ENCODE measurements at regions not wholly inside any gene's neighbourhood (a gene's known extent, or its start where the extent isn't known, plus 50 kb on each side); places are given as distances from the start of the nearest gene placed in this dataset.
A peak's percentile ranks its signal among the peaks of the same experiment; 100 is the strongest.

GRCh38 chr10:33950206-33950605 lies 615.7 kb upstream of the NRP1 start:
- Histone ChIP-seq H3K4me1 (ENCODE audit: control extremely low read depth in 1 of 4, control insufficient read depth in 4 of 4, insufficient read depth in 4 of 4, low read length in 3 of 4) (peaks cover 0 to 3% (median 1%) of the 10 kb centered on the region in 4 experiments), H3K9me3 (ENCODE audit: control extremely low read depth in 1 of 5, control insufficient read depth in 4 of 5, insufficient read depth in 2 of 5, low read depth in 1 of 5, low read length in 4 of 5) (no peaks in the 10 kb centered on the region), H3K4me3 (ENCODE audit: control insufficient read depth in 1 of 7, extremely low read depth in 1 of 7, insufficient read depth in 4 of 7, low read depth in 2 of 7, low read length in 6 of 7) (no peak overlapping the region), H3K27ac (ENCODE audit: insufficient read depth in 1 of 2, low read depth in 1 of 2, low read length in 2 of 2, poor library complexity in 1 of 2, severe bottlenecking in 2 of 2) (no peak overlapping the region), H3K36me3 (ENCODE audit: control insufficient read depth in 4 of 4, insufficient read depth in 4 of 4, low read length in 3 of 4) (no peaks in the 10 kb centered on the region), H3K27me3 (replicated peaks in 2 of 5; ENCODE audit: control insufficient read depth in 4 of 5, insufficient read depth in 5 of 5, low read length in 4 of 5) (no peaks in the 10 kb centered on the region)
- POLR2A ChIA-PET = no interaction called here
- CTCF ChIA-PET = no interaction called here
- 14% methylated on average over 1 of the region's 1 CpG for WGBS (ENCODE audit: insufficient coverage)
- DNase-seq = peak; percentile 12 to 91 (median 84)

- POLR2A ChIA-PET = no interaction called here
- Histone ChIP-seq H3K9me3 (ENCODE audit: control extremely low read depth in 1 of 5, control insufficient read depth in 4 of 5, insufficient read depth in 2 of 5, low read depth in 1 of 5, low read length in 4 of 5) (no peaks in the 10 kb centered on the region), H3K27ac (ENCODE audit: insufficient read depth in 1 of 2, low read depth in 1 of 2, low read length in 2 of 2, poor library complexity in 1 of 2, severe bottlenecking in 2 of 2) (no peak overlapping the region), H3K4me1 (ENCODE audit: control extremely low read depth in 1 of 4, control insufficient read depth in 4 of 4, insufficient read depth in 4 of 4, low read length in 3 of 4) (peaks cover 0 to 3% (median 1%) of the 10 kb centered on the region in 4 experiments), H3K27me3 (replicated peaks in 2 of 5; ENCODE audit: control insufficient read depth in 4 of 5, insufficient read depth in 5 of 5, low read length in 4 of 5) (no peaks in the 10 kb centered on the region), H3K36me3 (ENCODE audit: control insufficient read depth in 4 of 4, insufficient read depth in 4 of 4, low read length in 3 of 4) (no peaks in the 10 kb centered on the region), H3K4me3 (ENCODE audit: control insufficient read depth in 1 of 7, extremely low read depth in 1 of 7, insufficient read depth in 4 of 7, low read depth in 2 of 7, low read length in 6 of 7) (no peak overlapping the region)
- no peak for DNase-seq
- WGBS (ENCODE audit: insufficient coverage) = 100% methylated on average over 1 of the region's 5 CpGs
- CTCF ChIA-PET = no interaction called here
Measured at GRCh38 chr10:33947544-33947943, 613.1 kb upstream of the NRP1 start.

DNA sequence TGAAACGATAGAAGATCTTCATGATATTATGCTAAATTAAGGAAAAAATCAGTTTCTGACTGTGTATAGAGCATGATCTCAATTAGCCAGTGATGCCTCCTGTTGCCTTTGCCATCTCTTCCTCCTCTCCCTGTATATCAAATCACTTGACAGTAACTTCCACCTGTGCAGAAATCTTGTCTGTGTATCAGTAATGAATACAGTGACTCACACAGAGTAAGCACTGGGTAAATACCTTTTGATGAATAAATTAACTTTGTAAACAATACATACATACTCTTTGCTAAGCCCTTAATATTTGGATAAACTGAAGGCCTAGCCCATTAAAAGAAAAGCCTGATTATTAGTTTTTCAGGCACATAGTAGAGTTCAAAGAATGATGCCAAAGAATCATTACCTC lies 610.6 kb upstream of the NRP1 start:
- no peak for DNase-seq
- H3K4me1 ChIP-seq (ENCODE audit: control extremely low read depth in 1 of 4, control insufficient read depth in 4 of 4, insufficient read depth in 4 of 4, low read length in 3 of 4) = peaks cover 0 to 2% (median 0%) of the 10 kb centered on the region in 4 experiments
- CTCF ChIA-PET = no interaction called here

DNA sequence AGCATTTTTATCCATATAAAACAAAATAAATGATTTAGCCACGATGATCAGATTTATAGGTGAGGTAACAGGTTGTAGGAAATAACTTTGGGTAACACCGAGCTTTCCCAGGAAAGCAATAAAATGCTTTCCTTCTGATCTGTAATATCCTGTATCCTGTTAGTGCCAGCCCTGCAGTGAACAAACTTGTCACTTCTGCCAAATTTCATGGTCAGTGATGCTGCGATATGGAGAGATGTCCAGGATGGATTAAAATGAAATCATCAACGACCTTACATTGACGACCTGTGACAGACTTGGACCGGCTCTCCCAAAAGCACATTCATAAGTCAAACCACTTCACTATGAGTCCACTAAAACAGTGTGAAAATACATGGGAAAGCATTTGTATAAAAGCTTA lies 608.0 kb upstream of the NRP1 start:
- whole genome bisulfite sequencing (ENCODE audit: insufficient coverage) = 63% methylated on average over 1 of the region's 6 CpGs
- ChIA-PET CTCF (no interaction called here), POLR2A (no interaction called here)
- Histone ChIP-seq H3K27me3 (replicated peaks in 2 of 5; ENCODE audit: control insufficient read depth in 4 of 5, insufficient read depth in 5 of 5, low read length in 4 of 5) (peaks cover 0 to 2% (median 0%) of the 10 kb centered on the region in 5 experiments), H3K9me3 (ENCODE audit: control extremely low read depth in 1 of 5, control insufficient read depth in 4 of 5, insufficient read depth in 2 of 5, low read depth in 1 of 5, low read length in 4 of 5) (no peaks in the 10 kb centered on the region), H3K27ac (ENCODE audit: insufficient read depth in 1 of 2, low read depth in 1 of 2, low read length in 2 of 2, poor library complexity in 1 of 2, severe bottlenecking in 2 of 2) (no peak overlapping the region), H3K4me1 (ENCODE audit: control extremely low read depth in 1 of 4, control insufficient read depth in 4 of 4, insufficient read depth in 4 of 4, low read length in 3 of 4) (no peaks in the 10 kb centered on the region), H3K36me3 (ENCODE audit: control insufficient read depth in 4 of 4, insufficient read depth in 4 of 4, low read length in 3 of 4) (no peaks in the 10 kb centered on the region), H3K4me3 (ENCODE audit: control insufficient read depth in 1 of 7, extremely low read depth in 1 of 7, insufficient read depth in 4 of 7, low read depth in 2 of 7, low read length in 6 of 7) (no peak overlapping the region)
- no peak for DNase-seq

More for the DNA sequence above, 610.6 kb upstream of the NRP1 start:
- no peaks in the 10 kb centered on the region for H3K36me3 ChIP-seq (ENCODE audit: control insufficient read depth in 4 of 4, insufficient read depth in 4 of 4, low read length in 3 of 4)
- H3K9me3 ChIP-seq (ENCODE audit: control extremely low read depth in 1 of 5, control insufficient read depth in 4 of 5, insufficient read depth in 2 of 5, low read depth in 1 of 5, low read length in 4 of 5) = no peaks in the 10 kb centered on the region
- H3K27ac ChIP-seq (ENCODE audit: insufficient read depth in 1 of 2, low read depth in 1 of 2, low read length in 2 of 2, poor library complexity in 1 of 2, severe bottlenecking in 2 of 2) = no peak overlapping the region
- POLR2A ChIA-PET = no interaction called here
- no CpG with 5 or more reads among the region's 1 CpG for WGBS (ENCODE audit: insufficient coverage)
- H3K4me3 ChIP-seq (ENCODE audit: control insufficient read depth in 1 of 7, extremely low read depth in 1 of 7, insufficient read depth in 4 of 7, low read depth in 2 of 7, low read length in 6 of 7) = no peak overlapping the region
- H3K27me3 ChIP-seq (replicated peaks in 2 of 5; ENCODE audit: control insufficient read depth in 4 of 5, insufficient read depth in 5 of 5, low read length in 4 of 5) = no peaks in the 10 kb centered on the region

- H3K9me3 ChIP-seq (ENCODE audit: control extremely low read depth in 1 of 5, control insufficient read depth in 4 of 5, insufficient read depth in 2 of 5, low read depth in 1 of 5, low read length in 4 of 5) = no peaks in the 10 kb centered on the region
- no peak overlapping the region for H3K4me3 ChIP-seq (ENCODE audit: control insufficient read depth in 1 of 7, extremely low read depth in 1 of 7, insufficient read depth in 4 of 7, low read depth in 2 of 7, low read length in 6 of 7)
- no peak overlapping the region for H3K27ac ChIP-seq (ENCODE audit: insufficient read depth in 1 of 2, low read depth in 1 of 2, low read length in 2 of 2, poor library complexity in 1 of 2, severe bottlenecking in 2 of 2)
- ChIA-PET POLR2A (no interaction called here), CTCF (no interaction called here)
- 100% methylated on average over 3 of the region's 3 CpGs for WGBS (ENCODE audit: insufficient coverage)
- no peaks in the 10 kb centered on the region for H3K4me1 ChIP-seq (ENCODE audit: control extremely low read depth in 1 of 4, control insufficient read depth in 4 of 4, insufficient read depth in 4 of 4, low read length in 3 of 4)
- peaks cover 0 to 2% (median 0%) of the 10 kb centered on the region in 5 experiments for H3K27me3 ChIP-seq (replicated peaks in 2 of 5; ENCODE audit: control insufficient read depth in 4 of 5, insufficient read depth in 5 of 5, low read length in 4 of 5)
- DNase-seq = no peak
- no peaks in the 10 kb centered on the region for H3K36me3 ChIP-seq (ENCODE audit: control insufficient read depth in 4 of 4, insufficient read depth in 4 of 4, low read length in 3 of 4)
Measured at GRCh38 chr10:33939892-33940291, 605.4 kb upstream of the NRP1 start.

DNA sequence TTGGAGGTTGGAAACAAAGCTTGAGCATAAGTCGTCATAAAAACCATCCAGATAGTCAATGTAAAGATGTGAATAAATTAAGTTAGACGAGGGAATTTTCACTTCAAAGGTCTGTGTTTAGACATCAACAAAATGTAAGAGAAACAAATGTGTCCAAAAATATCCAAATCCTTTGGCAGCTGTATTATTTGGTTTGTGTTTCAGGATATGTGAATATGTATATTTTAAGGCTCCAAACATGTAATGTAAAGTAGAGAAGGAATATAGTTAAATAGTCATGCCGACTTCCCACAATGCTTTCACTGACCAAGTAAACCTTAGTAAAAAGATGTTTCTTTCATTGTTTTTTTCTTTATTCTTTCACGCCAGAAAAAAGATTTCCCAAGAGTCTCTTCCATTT lies 604.9 kb upstream of the NRP1 start:
- H3K27me3 ChIP-seq (replicated peaks in 2 of 5; ENCODE audit: control insufficient read depth in 4 of 5, insufficient read depth in 5 of 5, low read length in 4 of 5) = peaks cover 0 to 2% (median 0%) of the 10 kb centered on the region in 5 experiments
- H3K9me3 ChIP-seq (ENCODE audit: control extremely low read depth in 1 of 5, control insufficient read depth in 4 of 5, insufficient read depth in 2 of 5, low read depth in 1 of 5, low read length in 4 of 5) = no peaks in the 10 kb centered on the region
- WGBS (ENCODE audit: insufficient coverage) = 100% methylated on average over 1 of the region's 4 CpGs
- ChIA-PET POLR2A (no interaction called here), CTCF (no interaction called here)
- no peaks in the 10 kb centered on the region for H3K36me3 ChIP-seq (ENCODE audit: control insufficient read depth in 4 of 4, insufficient read depth in 4 of 4, low read length in 3 of 4)
- no peak overlapping the region for H3K4me3 ChIP-seq (ENCODE audit: control insufficient read depth in 1 of 7, extremely low read depth in 1 of 7, insufficient read depth in 4 of 7, low read depth in 2 of 7, low read length in 6 of 7)
- H3K4me1 ChIP-seq (ENCODE audit: control extremely low read depth in 1 of 4, control insufficient read depth in 4 of 4, insufficient read depth in 4 of 4, low read length in 3 of 4) = no peaks in the 10 kb centered on the region
- no peak for DNase-seq
- no peak overlapping the region for H3K27ac ChIP-seq (ENCODE audit: insufficient read depth in 1 of 2, low read depth in 1 of 2, low read length in 2 of 2, poor library complexity in 1 of 2, severe bottlenecking in 2 of 2)

- Histone ChIP-seq H3K9me3 (ENCODE audit: control extremely low read depth in 1 of 5, control insufficient read depth in 4 of 5, insufficient read depth in 2 of 5, low read depth in 1 of 5, low read length in 4 of 5) (no peaks in the 10 kb centered on the region), H3K27me3 (replicated peaks in 2 of 5; ENCODE audit: control insufficient read depth in 4 of 5, insufficient read depth in 5 of 5, low read length in 4 of 5) (peaks cover 0 to 2% (median 0%) of the 10 kb centered on the region in 5 experiments), H3K4me1 (ENCODE audit: control extremely low read depth in 1 of 4, control insufficient read depth in 4 of 4, insufficient read depth in 4 of 4, low read length in 3 of 4) (no peaks in the 10 kb centered on the region), H3K36me3 (ENCODE audit: control insufficient read depth in 4 of 4, insufficient read depth in 4 of 4, low read length in 3 of 4) (no peaks in the 10 kb centered on the region), H3K4me3 (ENCODE audit: control insufficient read depth in 1 of 7, extremely low read depth in 1 of 7, insufficient read depth in 4 of 7, low read depth in 2 of 7, low read length in 6 of 7) (no peak overlapping the region), H3K27ac (ENCODE audit: insufficient read depth in 1 of 2, low read depth in 1 of 2, low read length in 2 of 2, poor library complexity in 1 of 2, severe bottlenecking in 2 of 2) (no peak overlapping the region)
- no peak for DNase-seq
- WGBS (ENCODE audit: insufficient coverage) = 100% methylated on average over 2 of the region's 3 CpGs
- CTCF ChIA-PET = no interaction called here
- POLR2A ChIA-PET = no interaction called here
Measured at GRCh38 chr10:33938001-33938400, 603.5 kb upstream of the NRP1 start.

Measured in common myeloid progenitor, CD34-positive (primary cell).